Hepatocyte (in vitro differentiated cells): ENCODE measurements at regions not wholly inside any gene's neighbourhood (a gene's known extent, or its start where the extent isn't known, plus 50 kb on each side); places are given as distances from the start of the nearest gene placed in this dataset.

Experiments used
- DNase-seq: peaks from one replicate; pipeline ENCODE4 v3.0.0-alpha.2; 2016; ENCODE audit warnings: low spot score
- H2AFZ ChIP-seq: fragments of 200-600 bp; sonication (generic); 2 replicates; pipeline ENCODE4 v1.6.0; 2016; ENCODE audit warnings: antibody characterized with exemption, mild to moderate bottlenecking
- H3K27ac ChIP-seq: fragments of 200-600 bp; sonication (generic); 2 replicates; pipeline ENCODE4 v1.5.1; 2016; ENCODE audit warnings: mild to moderate bottlenecking
- H3K27me3 ChIP-seq: fragments of 200-600 bp; sonication (generic); 2 replicates; pipeline ENCODE4 v1.6.1; 2016
- H3K36me3 ChIP-seq: fragments of 200-600 bp; sonication (generic); replicated peaks from 2 replicates; pipeline ENCODE4 v1.5.1; 2016; ENCODE audit warnings: low read depth; ENCODE audit not compliant: insufficient read depth
- H3K4me1 ChIP-seq: fragments of 200-600 bp; sonication (generic); 2 replicates; pipeline ENCODE4 v1.5.1; 2016; ENCODE audit warnings: mild to moderate bottlenecking, moderate library complexity; ENCODE audit not compliant: insufficient read depth
- H3K4me2 ChIP-seq: fragments of 200-600 bp; sonication (generic); 2 replicates; pipeline ENCODE4 v1.6.0; 2016
- H3K4me3 ChIP-seq: fragments of 200-600 bp; sonication (generic); 2 replicates; pipeline ENCODE4 v1.5.1; 2016; ENCODE audit warnings: mild to moderate bottlenecking
- H3K79me2 ChIP-seq: fragments of 200-600 bp; sonication (generic); 2 replicates; pipeline ENCODE4 v1.6.0; 2017; ENCODE audit warnings: mild to moderate bottlenecking
- H3K9me2 ChIP-seq: fragments of 200-600 bp; sonication (generic); replicated peaks from 2 replicates; pipeline ENCODE4 v1.6.0; 2017; ENCODE audit warnings: mild to moderate bottlenecking; ENCODE audit not compliant: insufficient read depth
- H3K9me3 ChIP-seq: fragments of 200-600 bp; sonication (generic); 2 replicates; pipeline ENCODE4 v1.5.1; 2016; ENCODE audit warnings: low read depth, mild to moderate bottlenecking
- H4K20me1 ChIP-seq: fragments of 200-600 bp; sonication (generic); 2 replicates; pipeline ENCODE4 v1.6.0; 2016; ENCODE audit warnings: mild to moderate bottlenecking; ENCODE audit not compliant: insufficient read depth, poor library complexity, severe bottlenecking
- CTCF ChIP-seq: fragments of 200-600 bp; sonication (generic); IDR thresholded peaks from 2 replicates; pipeline ENCODE4 v1.5.1; 2016; ENCODE audit warnings: antibody characterized with exemption, mild to moderate bottlenecking; ENCODE audit not compliant: poor library complexity
- EZH2 ChIP-seq: fragments of 200-600 bp; sonication (generic); IDR thresholded peaks from 2 replicates; pipeline ENCODE4 v1.6.1; 2016; ENCODE audit warnings: antibody characterized with exemption, mild to moderate bottlenecking, borderline replicate concordance
- EZH2phosphoT487 ChIP-seq: fragments of 200-600 bp; sonication (generic); IDR thresholded peaks from one replicate; pipeline ENCODE4 v1.6.1; 2018; ENCODE audit warnings: antibody characterized with exemption, mild to moderate bottlenecking, low read depth, moderate library complexity; ENCODE audit not compliant: unreplicated experiment, severe bottlenecking
- WGBS: methylation state at CpG from one replicate; pipeline ENCODE4 v1.1.6; 2016; ENCODE audit warnings: low lambda C conversion rate; ENCODE audit errors: missing lambda C conversion rate; 5-methylcytosine and 5-hydroxymethylcytosine counted together

GRCh38 chr5:125657936-125658335 lies 765.3 kb upstream of the GRAMD2B start:
- H3K4me2 ChIP-seq: no peak overlapping the region
- H3K27me3 ChIP-seq: no peaks in the 10 kb centered on the region
- DNase-seq: no peak
- no peak for TF ChIP-seq EZH2
- TF ChIP-seq EZH2phosphoT487: no peak
- TF ChIP-seq CTCF: no peak
- H3K4me3 ChIP-seq: no peak overlapping the region
- 89% methylated on average over 2 of the region's 2 CpGs for WGBS
- no peaks in the 10 kb centered on the region for H3K4me1 ChIP-seq
- H3K27ac ChIP-seq: no peak overlapping the region
- H3K9me2 ChIP-seq: no peaks in the 10 kb centered on the region
- H2AFZ ChIP-seq: no peak overlapping the region
- H3K79me2 ChIP-seq: no peaks in the 10 kb centered on the region
- no peaks in the 10 kb centered on the region for H3K9me3 ChIP-seq
- no peaks in the 10 kb centered on the region for H3K36me3 ChIP-seq
- no peaks in the 10 kb centered on the region for H4K20me1 ChIP-seq

- H3K4me1 ChIP-seq: no peaks in the 10 kb centered on the region
- no peaks in the 10 kb centered on the region for H3K9me3 ChIP-seq
- no peak for DNase-seq
- H3K36me3 ChIP-seq: no peaks in the 10 kb centered on the region
- H3K27ac ChIP-seq: no peak overlapping the region
- H3K9me2 ChIP-seq: no peaks in the 10 kb centered on the region
- no peak overlapping the region for H2AFZ ChIP-seq
- no peak overlapping the region for H3K4me2 ChIP-seq
- H3K27me3 ChIP-seq: no peaks in the 10 kb centered on the region
- no peaks in the 10 kb centered on the region for H3K79me2 ChIP-seq
- 43% methylated on average over 2 of the region's 2 CpGs for WGBS
- TF ChIP-seq EZH2phosphoT487 (no peak), EZH2 (no peak), CTCF (no peak)
- H3K4me3 ChIP-seq: no peak overlapping the region
- no peaks in the 10 kb centered on the region for H4K20me1 ChIP-seq
These were observed 763.7 kb upstream of the GRAMD2B start for GRCh38 chr5:125659316-125660023.

GRCh38 chr5:125660231-125660895 lies 762.8 kb upstream of the GRAMD2B start:
- no peak overlapping the region for H2AFZ ChIP-seq
- no peak overlapping the region for H3K4me3 ChIP-seq
- no peaks in the 10 kb centered on the region for H3K9me2 ChIP-seq

DNA sequence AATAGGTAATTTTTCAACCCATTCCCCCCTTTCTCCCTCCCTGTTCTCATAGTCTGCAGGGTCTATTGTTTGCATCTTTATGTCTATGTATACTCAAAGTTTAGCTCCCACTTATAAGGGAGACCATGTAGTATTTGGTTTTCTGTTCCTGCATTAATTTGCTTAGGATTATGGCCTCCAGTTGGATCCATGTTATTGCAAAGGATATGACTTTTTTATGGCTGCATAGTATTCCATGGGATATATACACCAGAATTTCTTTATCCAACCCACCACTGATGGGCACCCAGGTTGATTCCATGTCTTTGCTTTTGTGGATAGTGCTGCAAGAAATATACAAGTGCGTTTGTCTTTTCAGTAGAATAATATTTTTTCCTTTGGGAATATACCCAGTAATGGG lies 761.6 kb upstream of the GRAMD2B start:
- no peaks in the 10 kb centered on the region for H3K4me1 ChIP-seq
- H3K36me3 ChIP-seq: no peaks in the 10 kb centered on the region
- no peaks in the 10 kb centered on the region for H3K27me3 ChIP-seq
- H2AFZ ChIP-seq: no peak overlapping the region
- no peaks in the 10 kb centered on the region for H3K9me2 ChIP-seq
- no peak overlapping the region for H3K4me3 ChIP-seq
- no peaks in the 10 kb centered on the region for H4K20me1 ChIP-seq
- 100% methylated on average over 1 of the region's 1 CpG for WGBS
- H3K9me3 ChIP-seq: no peaks in the 10 kb centered on the region
- no peak overlapping the region for H3K4me2 ChIP-seq
- no peaks in the 10 kb centered on the region for H3K79me2 ChIP-seq
- DNase-seq: no peak
- no peak overlapping the region for H3K27ac ChIP-seq
- no peak for TF ChIP-seq EZH2phosphoT487
- TF ChIP-seq CTCF: no peak
- no peak for TF ChIP-seq EZH2

More at GRCh38 chr5:125660231-125660895, 762.8 kb upstream of the GRAMD2B start:
- no peak for TF ChIP-seq EZH2phosphoT487
- no peaks in the 10 kb centered on the region for H3K4me1 ChIP-seq
- no peaks in the 10 kb centered on the region for H4K20me1 ChIP-seq
- DNase-seq: no peak
- H3K9me3 ChIP-seq: no peaks in the 10 kb centered on the region
- H3K4me2 ChIP-seq: no peak overlapping the region
- H3K36me3 ChIP-seq: no peaks in the 10 kb centered on the region
- H3K27me3 ChIP-seq: no peaks in the 10 kb centered on the region
- H3K79me2 ChIP-seq: no peaks in the 10 kb centered on the region
- 97% methylated on average over 1 of the region's 1 CpG for WGBS
- H3K27ac ChIP-seq: no peak overlapping the region
